Sigmoid colon (tissue), 4 donors: ENCODE measurements at regions not wholly inside any gene's neighbourhood (a gene's known extent, or its start where the extent isn't known, plus 50 kb on each side); places are given as distances from the start of the nearest gene placed in this dataset.

Experiments
- EP300 ChIP-seq, 4 donors: sonication (generic); formaldehyde crosslinking; IDR thresholded peaks; one replicate each; pipeline ENCODE4 v1.6.1; 2017; ENCODE audit warnings: antibody characterized with exemption in 4 of 4
- POLR2A ChIP-seq, 2 donors: fragments of 450-650 bp; IDR thresholded peaks; one replicate each; pipeline ENCODE4 v1.6.1; 2016; ENCODE audit warnings: antibody characterized with exemption in 2 of 2, mild to moderate bottlenecking in 2 of 2, moderate library complexity in 2 of 2
- POLR2AphosphoS5 ChIP-seq, 4 donors: sonication (generic); formaldehyde crosslinking; IDR thresholded peaks; one replicate each; pipeline ENCODE4 v1.6.1; 2017; ENCODE audit warnings: antibody characterized with exemption in 4 of 4
- TF ChIP-seq, protein P1 (sequence below), 4 experiments: fragments of 450-650 bp in 3 of 4; fragments of 200-600 bp in 1 of 4; IDR thresholded peaks; one replicate each; pipeline ENCODE4 v1.5.1; 2016 to 2019; ENCODE audit warnings: antibody characterized with exemption in 4 of 4, mild to moderate bottlenecking in 3 of 4, moderate library complexity in 2 of 4

DNA sequence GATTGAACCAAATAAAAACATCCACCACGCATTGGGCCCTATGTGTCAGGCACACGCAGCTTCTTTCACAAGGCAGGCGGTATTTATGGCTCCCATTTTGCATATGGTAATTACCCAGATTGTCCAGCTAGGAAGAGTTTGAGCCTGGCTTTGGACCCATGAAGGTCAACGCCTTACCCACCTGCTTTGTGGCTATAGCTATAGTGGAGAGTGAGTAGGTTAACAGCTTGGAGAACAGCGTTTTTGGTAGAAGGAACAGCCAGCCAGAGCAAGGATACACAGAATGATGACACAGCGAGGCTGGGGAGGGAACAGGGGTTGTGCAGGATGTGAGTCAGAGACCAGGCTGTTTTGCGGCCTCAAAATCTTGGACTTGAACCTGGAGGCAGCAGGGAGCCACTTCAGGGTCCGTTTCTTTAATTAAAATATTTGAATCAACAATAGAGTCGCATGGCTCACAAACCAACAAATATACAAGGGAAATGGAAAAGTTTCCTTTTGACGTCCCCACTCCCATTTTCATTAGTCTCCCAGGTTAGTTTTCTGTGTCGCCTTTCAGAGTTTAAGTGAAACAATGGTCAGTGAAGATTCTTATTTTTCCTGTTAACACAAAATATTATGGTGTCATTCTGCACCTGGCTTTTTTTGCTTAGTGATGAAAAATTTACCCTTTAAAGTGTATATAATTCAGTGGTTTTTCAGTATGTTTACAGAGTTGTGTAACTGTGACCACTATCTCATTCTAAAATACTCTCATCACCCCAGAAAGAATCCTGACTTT lies 118.2 kb upstream of the STX18 start:
- TF ChIP-seq, protein P1, sequence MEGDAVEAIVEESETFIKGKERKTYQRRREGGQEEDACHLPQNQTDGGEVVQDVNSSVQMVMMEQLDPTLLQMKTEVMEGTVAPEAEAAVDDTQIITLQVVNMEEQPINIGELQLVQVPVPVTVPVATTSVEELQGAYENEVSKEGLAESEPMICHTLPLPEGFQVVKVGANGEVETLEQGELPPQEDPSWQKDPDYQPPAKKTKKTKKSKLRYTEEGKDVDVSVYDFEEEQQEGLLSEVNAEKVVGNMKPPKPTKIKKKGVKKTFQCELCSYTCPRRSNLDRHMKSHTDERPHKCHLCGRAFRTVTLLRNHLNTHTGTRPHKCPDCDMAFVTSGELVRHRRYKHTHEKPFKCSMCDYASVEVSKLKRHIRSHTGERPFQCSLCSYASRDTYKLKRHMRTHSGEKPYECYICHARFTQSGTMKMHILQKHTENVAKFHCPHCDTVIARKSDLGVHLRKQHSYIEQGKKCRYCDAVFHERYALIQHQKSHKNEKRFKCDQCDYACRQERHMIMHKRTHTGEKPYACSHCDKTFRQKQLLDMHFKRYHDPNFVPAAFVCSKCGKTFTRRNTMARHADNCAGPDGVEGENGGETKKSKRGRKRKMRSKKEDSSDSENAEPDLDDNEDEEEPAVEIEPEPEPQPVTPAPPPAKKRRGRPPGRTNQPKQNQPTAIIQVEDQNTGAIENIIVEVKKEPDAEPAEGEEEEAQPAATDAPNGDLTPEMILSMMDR (IDR thresholded peaks at IDR 0.05): no peak
- TF ChIP-seq POLR2A (IDR thresholded peaks at IDR 0.05): no peak
- no peak for TF ChIP-seq EP300 (IDR thresholded peaks at IDR 0.05)
- no peak for TF ChIP-seq POLR2AphosphoS5 (IDR thresholded peaks at IDR 0.05)
